PFSK-1 (cell line): ENCODE measurements at regions not wholly inside any gene's neighbourhood (a gene's known extent, or its start where the extent isn't known, plus 50 kb on each side); places are given as distances from the start of the nearest gene placed in this dataset.

ENCODE experiments used
- FOXP2 ChIP-seq: optimal IDR thresholded peaks from 2 replicates; pipeline ENCODE3; 2011; ENCODE audit warnings: borderline replicate concordance, control low read depth, inconsistent platforms; ENCODE audit not compliant: insufficient read depth; ENCODE audit errors: extremely low read length, extremely low read depth
- POLR2AphosphoS5 ChIP-seq: IDR thresholded peaks from 2 replicates; pipeline ENCODE4 v1.6.1; 2012; ENCODE audit warnings: low read depth, mild to moderate bottlenecking, control low read depth, low read length, moderate library complexity
- REST ChIP-seq, 2 experiments: IDR thresholded peaks; 2 replicates each; pipeline versions ENCODE4 v1.6.1 to v1.8.0; 2011 to 2012; ENCODE audit warnings: low read depth in 2 of 2, low read length in 2 of 2, control low read depth in 1 of 2, inconsistent platforms in 1 of 2, mild to moderate bottlenecking in 1 of 2, moderate library complexity in 1 of 2; ENCODE audit not compliant: insufficient read depth in 1 of 2
- SIN3A ChIP-seq: IDR thresholded peaks from 2 replicates; pipeline ENCODE4 v1.6.1; 2012; ENCODE audit warnings: mild to moderate bottlenecking, low read length, moderate library complexity, borderline replicate concordance; ENCODE audit not compliant: insufficient read depth
- TAF1 ChIP-seq: IDR thresholded peaks from 2 replicates; pipeline ENCODE4 v1.6.1; 2012; ENCODE audit warnings: low read length, control low read depth, borderline replicate concordance; ENCODE audit not compliant: insufficient read depth

GRCh38 chr2:195404651-195405050, 252.4 kb upstream of the SLC39A10 start:
- TF ChIP-seq POLR2AphosphoS5 (no peak), REST (IDR thresholded peaks at IDR 0.05; ENCODE audit: insufficient read depth in 1 of 2, low read depth in 2 of 2, low read length in 2 of 2) (no peak), FOXP2 (no peak), TAF1 (no peak)

GRCh38 chr2:195396479-195396878, 260.5 kb upstream of the SLC39A10 start:
- TF ChIP-seq FOXP2, result no peak
- no peak for TF ChIP-seq POLR2AphosphoS5
- no peak for TF ChIP-seq TAF1
- TF ChIP-seq SIN3A, result no peak
- TF ChIP-seq REST (IDR thresholded peaks at IDR 0.05; ENCODE audit: insufficient read depth in 1 of 2, low read depth in 2 of 2, low read length in 2 of 2), result no peak

GRCh38 chr2:195395362-195395761, 261.7 kb upstream of the SLC39A10 start:
- no peak for TF ChIP-seq POLR2AphosphoS5
- TF ChIP-seq FOXP2, result no peak
- TF ChIP-seq SIN3A, result no peak
- no peak for TF ChIP-seq TAF1
- no peak for TF ChIP-seq REST (IDR thresholded peaks at IDR 0.05; ENCODE audit: insufficient read depth in 1 of 2, low read depth in 2 of 2, low read length in 2 of 2)

- TF ChIP-seq POLR2AphosphoS5, result no peak
- TF ChIP-seq TAF1, result no peak
- TF ChIP-seq REST (IDR thresholded peaks at IDR 0.05; ENCODE audit: insufficient read depth in 1 of 2, low read depth in 2 of 2, low read length in 2 of 2), result no peak
- TF ChIP-seq SIN3A, result no peak
- no peak for TF ChIP-seq FOXP2
Measured at GRCh38 chr2:195392446-195393336, 264.3 kb upstream of the SLC39A10 start.
